WTC11 (cell line): ENCODE measurements at regions not wholly inside any gene's neighbourhood (a gene's known extent, or its start where the extent isn't known, plus 50 kb on each side); places are given as distances from the start of the nearest gene placed in this dataset.

ENCODE experiments used
- ATAC-seq: fragments of 200-7000 bp; cut with Tn5 transposase; 2 replicates; pipeline ENCODE4 v1.10.0; 2021; ENCODE audit warnings: mild to moderate bottlenecking, moderate library complexity
- CTCF ChIA-PET: fragments of 300-600 bp; sonication (Branson Sonifier 250); formaldehyde crosslinking; loops from one replicate; lab custom pipeline; 2021; ENCODE audit warnings: antibody characterized with exemption; lab: Charles Lee
- POLR2A ChIA-PET: fragments of 350-600 bp; sonication (Branson Sonifier 250); formaldehyde crosslinking; loops from one replicate; lab custom pipeline; 2021; ENCODE audit warnings: antibody characterized with exemption; lab: Charles Lee
- DNase-seq: peaks from one replicate; pipeline ENCODE4 v3.0.0; 2021; ENCODE audit warnings: low spot score
- H3K27ac Mint-ChIP-seq: 2 replicates; pipeline ENCODE4 v1.8.0; 2021; ENCODE audit warnings: mixed read lengths
- H3K27me3 Mint-ChIP-seq: 2 replicates; pipeline ENCODE4 v1.8.0; 2021; ENCODE audit warnings: low read depth, mild to moderate bottlenecking, moderate library complexity, mixed read lengths
- H3K36me3 Mint-ChIP-seq: 2 replicates; pipeline ENCODE4 v1.8.0; 2021; ENCODE audit warnings: mixed read lengths
- H3K4me1 Mint-ChIP-seq: 2 replicates; pipeline ENCODE4 v1.8.0; 2022; ENCODE audit warnings: mixed read lengths
- H3K4me3 Mint-ChIP-seq: 2 replicates; pipeline ENCODE4 v1.8.0; 2021; ENCODE audit warnings: mild to moderate bottlenecking, moderate library complexity, mixed read lengths
- H3K9me3 Mint-ChIP-seq: 2 replicates; pipeline ENCODE4 v1.8.0; 2021; ENCODE audit warnings: mixed read lengths
- ATF1 ChIP-seq: sonication (generic); formaldehyde crosslinking; IDR thresholded peaks from 2 replicates; pipeline ENCODE4 v1.8.1; 2023; ENCODE audit warnings: mild to moderate bottlenecking, moderate library complexity, missing genetic modification reagents
- ATF2 ChIP-seq: sonication (generic); formaldehyde crosslinking; IDR thresholded peaks from 2 replicates; pipeline ENCODE4 v1.8.1; 2022; ENCODE audit warnings: low read depth, missing genetic modification reagents, borderline replicate concordance
- CREM ChIP-seq: sonication (generic); formaldehyde crosslinking; IDR thresholded peaks from 2 replicates; pipeline ENCODE4 v1.8.1; 2022; ENCODE audit warnings: mild to moderate bottlenecking, missing genetic modification reagents, moderate library complexity
- EMX1 ChIP-seq: fragments of 250-450 bp; sonication (Bioruptor Pico); IDR thresholded peaks from 2 replicates; pipeline ENCODE4 v1.8.0; 2021; ENCODE audit warnings: mild to moderate bottlenecking
- ESRRA ChIP-seq: sonication (generic); formaldehyde crosslinking; IDR thresholded peaks from 2 replicates; pipeline ENCODE4 v1.8.1; 2022; ENCODE audit warnings: mild to moderate bottlenecking, missing genetic modification reagents, borderline replicate concordance
- FOXP1 ChIP-seq: sonication (generic); formaldehyde crosslinking; IDR thresholded peaks from 2 replicates; pipeline ENCODE4 v1.8.0; 2022; ENCODE audit warnings: missing genetic modification reagents, mild to moderate bottlenecking, moderate library complexity, borderline replicate concordance
- GRHL2 ChIP-seq: fragments of 250-450 bp; sonication (Bioruptor Pico); IDR thresholded peaks from 2 replicates; pipeline ENCODE4 v1.8.0; 2022; ENCODE audit warnings: mild to moderate bottlenecking, moderate library complexity; ENCODE audit not compliant: insufficient replicate concordance, severe bottlenecking
- HMGXB4 ChIP-seq: sonication (generic); formaldehyde crosslinking; IDR thresholded peaks from 2 replicates; pipeline ENCODE4 v1.8.1; 2023; ENCODE audit warnings: mild to moderate bottlenecking, moderate library complexity, missing genetic modification reagents
- JUN ChIP-seq: sonication (generic); formaldehyde crosslinking; IDR thresholded peaks from 2 replicates; pipeline ENCODE4 v1.8.0; 2023; ENCODE audit warnings: mild to moderate bottlenecking, missing genetic modification reagents
- MAX ChIP-seq: sonication (generic); formaldehyde crosslinking; IDR thresholded peaks from 2 replicates; pipeline ENCODE4 v1.8.0; 2022; ENCODE audit warnings: mild to moderate bottlenecking, missing genetic modification reagents
- NFE2L1 ChIP-seq: sonication (generic); formaldehyde crosslinking; IDR thresholded peaks from 2 replicates; pipeline ENCODE4 v1.8.1; 2023; ENCODE audit warnings: missing genetic modification reagents
- NR1H2 ChIP-seq: sonication (generic); formaldehyde crosslinking; IDR thresholded peaks from 2 replicates; pipeline ENCODE4 v1.9.0; 2021; ENCODE audit warnings: mild to moderate bottlenecking, moderate library complexity, missing genetic modification reagents
- NR2C2 ChIP-seq: sonication (generic); formaldehyde crosslinking; IDR thresholded peaks from 2 replicates; pipeline ENCODE4 v1.8.0; 2022; ENCODE audit warnings: mild to moderate bottlenecking, missing genetic modification reagents
- NR3C1 ChIP-seq: sonication (generic); formaldehyde crosslinking; conservative IDR thresholded peaks from 2 replicates; pipeline ENCODE4 v1.8.1; 2023; ENCODE audit warnings: low read depth, mild to moderate bottlenecking, missing genetic modification reagents
- SMAD3 ChIP-seq: sonication (generic); formaldehyde crosslinking; IDR thresholded peaks from 2 replicates; pipeline ENCODE4 v1.8.0; 2022; ENCODE audit warnings: missing genetic modification reagents, mild to moderate bottlenecking, borderline replicate concordance
- SMAD4 ChIP-seq: sonication (generic); formaldehyde crosslinking; IDR thresholded peaks from 2 replicates; pipeline ENCODE4 v1.8.0; 2022; ENCODE audit warnings: mild to moderate bottlenecking, missing genetic modification reagents
- TEAD4 ChIP-seq: sonication (generic); formaldehyde crosslinking; IDR thresholded peaks from 2 replicates; pipeline ENCODE4 v1.8.0; 2022; ENCODE audit warnings: mild to moderate bottlenecking, missing genetic modification reagents
- TP53 ChIP-seq: sonication (generic); formaldehyde crosslinking; IDR thresholded peaks from 2 replicates; pipeline ENCODE4 v1.8.1; 2023; ENCODE audit warnings: mild to moderate bottlenecking, missing genetic modification reagents
- ZNF232 ChIP-seq: sonication (generic); formaldehyde crosslinking; IDR thresholded peaks from 2 replicates; pipeline ENCODE4 v1.8.0; 2022; ENCODE audit warnings: mild to moderate bottlenecking, missing genetic modification reagents
- ZNF263 ChIP-seq: sonication (generic); formaldehyde crosslinking; IDR thresholded peaks from 2 replicates; pipeline ENCODE4 v1.8.1; 2022; ENCODE audit warnings: low read depth, mild to moderate bottlenecking, moderate library complexity, missing genetic modification reagents
- ZNF416 ChIP-seq: fragments of 250-450 bp; sonication (Bioruptor Pico); IDR thresholded peaks from 2 replicates; pipeline ENCODE4 v1.9.0; 2021; ENCODE audit warnings: mild to moderate bottlenecking, inconsistent platforms
- ZNF423 ChIP-seq: fragments of 250-450 bp; sonication (Bioruptor Pico); IDR thresholded peaks from 2 replicates; pipeline ENCODE4 v2.1.2; 2022; ENCODE audit warnings: mild to moderate bottlenecking, moderate library complexity
- ZNF512 ChIP-seq: sonication (generic); formaldehyde crosslinking; IDR thresholded peaks from 2 replicates; pipeline ENCODE4 v1.8.1; 2022; ENCODE audit warnings: missing genetic modification reagents, borderline replicate concordance

- TF ChIP-seq ZNF263 (CRISPR knock-in tag) = no peak
Observed at GRCh38 chr2:139643139-139643538, 862.9 kb upstream of the NXPH2 start (continued).

GRCh38 chr2:139631966-139632365 lies 851.8 kb upstream of the NXPH2 start:
- Mint-ChIP-seq H3K27ac (no peak overlapping the region), H3K4me3 (no peak overlapping the region), H3K4me1 (peaks cover 28% of the 10 kb centered on the region), H3K9me3 (peaks cover 5% of the 10 kb centered on the region), H3K27me3 (peaks cover 2% of the 10 kb centered on the region; the same call in 1 of the 2 replicates), H3K36me3 (no peaks in the 10 kb centered on the region)
- TF ChIP-seq SMAD3 (CRISPR knock-in tag) = no peak
- no peak for TF ChIP-seq TEAD4 (CRISPR knock-in tag)
- TF ChIP-seq TP53 (CRISPR knock-in tag) = no peak
- no peak for TF ChIP-seq EMX1
- TF ChIP-seq GRHL2 (CRISPR knock-in tag) = no peak
- no peak for TF ChIP-seq MAX (CRISPR knock-in tag)
- POLR2A ChIA-PET = no interaction called here
- ATAC-seq = no peak
- CTCF ChIA-PET = no interaction called here
- DNase-seq = no peak

- peaks cover 12% of the 10 kb centered on the region for H3K36me3 Mint-ChIP-seq
Observed at GRCh38 chr2:139628931-139629330, 848.7 kb upstream of the NXPH2 start.

GRCh38 chr2:139626128-139626527 lies 845.9 kb upstream of the NXPH2 start:
- ChIA-PET CTCF (no interaction called here), POLR2A (no interaction called here)
- H3K27me3 Mint-ChIP-seq = no peaks in the 10 kb centered on the region
- H3K36me3 Mint-ChIP-seq = peaks cover 16% of the 10 kb centered on the region
- ATAC-seq (no peak), DNase-seq (no peak)
- peaks cover 60% of the 10 kb centered on the region for H3K4me1 Mint-ChIP-seq
- H3K9me3 Mint-ChIP-seq = peaks cover 6% of the 10 kb centered on the region
- no peak overlapping the region for H3K4me3 Mint-ChIP-seq
- no peak overlapping the region for H3K27ac Mint-ChIP-seq
- TF ChIP-seq ZNF416 (CRISPR knock-in tag) (no peak), NR2C2 (no peak), NFE2L1 (CRISPR knock-in tag) (no peak), ATF1 (no peak), ZNF232 (CRISPR knock-in tag) (no peak), FOXP1 (CRISPR knock-in tag) (no peak), ATF2 (no peak), NR3C1 (CRISPR knock-in tag) (no peak), ZNF423 (CRISPR knock-in tag) (no peak), EMX1 (no peak), HMGXB4 (CRISPR knock-in tag) (no peak), ZNF512 (CRISPR knock-in tag) (no peak)

More at GRCh38 chr2:139628931-139629330, 848.7 kb upstream of the NXPH2 start:
- POLR2A ChIA-PET = no interaction called here
- no peaks in the 10 kb centered on the region for H3K27me3 Mint-ChIP-seq
- TF ChIP-seq SMAD3 (CRISPR knock-in tag) (no peak), ESRRA (no peak), JUN (CRISPR knock-in tag) (no peak), ZNF416 (CRISPR knock-in tag) (no peak), ATF2 (no peak), EMX1 (no peak), SMAD4 (CRISPR knock-in tag) (no peak), NR1H2 (no peak), CREM (CRISPR knock-in tag) (no peak), TEAD4 (CRISPR knock-in tag) (no peak)
- ATAC-seq (no peak), DNase-seq (no peak)
- no peaks in the 10 kb centered on the region for H3K9me3 Mint-ChIP-seq
- CTCF ChIA-PET = no interaction called here
- peaks cover 56% of the 10 kb centered on the region for H3K4me1 Mint-ChIP-seq
- no peak overlapping the region for H3K27ac Mint-ChIP-seq
- no peak overlapping the region for H3K4me3 Mint-ChIP-seq
